ENCODE measurements at regions not wholly inside any gene's neighbourhood (a gene's known extent, or its start where the extent isn't known, plus 50 kb on each side); places are given as distances from the start of the nearest gene placed in this dataset.

DNA sequence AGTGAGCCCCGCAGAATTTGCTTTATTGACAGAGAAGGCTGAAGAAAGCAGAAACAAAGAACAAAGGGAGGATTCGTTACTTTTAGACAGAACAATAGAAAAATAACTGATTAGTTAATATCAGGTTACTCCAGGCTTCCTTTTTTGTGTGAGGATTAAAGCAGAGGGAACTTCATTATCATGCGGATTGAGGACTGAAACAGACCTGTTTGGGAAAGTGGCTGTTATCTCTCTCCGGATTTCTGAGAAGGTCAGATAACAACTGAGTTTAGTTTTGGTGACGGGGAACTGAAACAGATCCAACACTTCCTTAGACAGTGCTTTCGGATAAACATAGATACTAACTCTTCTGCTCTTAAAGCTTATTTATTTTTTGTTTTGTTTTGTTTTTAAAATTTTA lies 246.4 kb upstream of the ZNF507 start:
- no peak for TF ChIP-seq EP300 (IDR thresholded peaks at IDR 0.05; ENCODE audit: borderline replicate concordance)
- no peak for TF ChIP-seq NFIC (IDR thresholded peaks at IDR 0.05)
- TF ChIP-seq, protein P1, sequence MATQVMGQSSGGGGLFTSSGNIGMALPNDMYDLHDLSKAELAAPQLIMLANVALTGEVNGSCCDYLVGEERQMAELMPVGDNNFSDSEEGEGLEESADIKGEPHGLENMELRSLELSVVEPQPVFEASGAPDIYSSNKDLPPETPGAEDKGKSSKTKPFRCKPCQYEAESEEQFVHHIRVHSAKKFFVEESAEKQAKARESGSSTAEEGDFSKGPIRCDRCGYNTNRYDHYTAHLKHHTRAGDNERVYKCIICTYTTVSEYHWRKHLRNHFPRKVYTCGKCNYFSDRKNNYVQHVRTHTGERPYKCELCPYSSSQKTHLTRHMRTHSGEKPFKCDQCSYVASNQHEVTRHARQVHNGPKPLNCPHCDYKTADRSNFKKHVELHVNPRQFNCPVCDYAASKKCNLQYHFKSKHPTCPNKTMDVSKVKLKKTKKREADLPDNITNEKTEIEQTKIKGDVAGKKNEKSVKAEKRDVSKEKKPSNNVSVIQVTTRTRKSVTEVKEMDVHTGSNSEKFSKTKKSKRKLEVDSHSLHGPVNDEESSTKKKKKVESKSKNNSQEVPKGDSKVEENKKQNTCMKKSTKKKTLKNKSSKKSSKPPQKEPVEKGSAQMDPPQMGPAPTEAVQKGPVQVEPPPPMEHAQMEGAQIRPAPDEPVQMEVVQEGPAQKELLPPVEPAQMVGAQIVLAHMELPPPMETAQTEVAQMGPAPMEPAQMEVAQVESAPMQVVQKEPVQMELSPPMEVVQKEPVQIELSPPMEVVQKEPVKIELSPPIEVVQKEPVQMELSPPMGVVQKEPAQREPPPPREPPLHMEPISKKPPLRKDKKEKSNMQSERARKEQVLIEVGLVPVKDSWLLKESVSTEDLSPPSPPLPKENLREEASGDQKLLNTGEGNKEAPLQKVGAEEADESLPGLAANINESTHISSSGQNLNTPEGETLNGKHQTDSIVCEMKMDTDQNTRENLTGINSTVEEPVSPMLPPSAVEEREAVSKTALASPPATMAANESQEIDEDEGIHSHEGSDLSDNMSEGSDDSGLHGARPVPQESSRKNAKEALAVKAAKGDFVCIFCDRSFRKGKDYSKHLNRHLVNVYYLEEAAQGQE (IDR thresholded peaks at IDR 0.05; ENCODE audit: low read depth): no peak
- TF ChIP-seq TCF12 (IDR thresholded peaks at IDR 0.05; ENCODE audit: low read depth): no peak
- TF ChIP-seq, protein P2, sequence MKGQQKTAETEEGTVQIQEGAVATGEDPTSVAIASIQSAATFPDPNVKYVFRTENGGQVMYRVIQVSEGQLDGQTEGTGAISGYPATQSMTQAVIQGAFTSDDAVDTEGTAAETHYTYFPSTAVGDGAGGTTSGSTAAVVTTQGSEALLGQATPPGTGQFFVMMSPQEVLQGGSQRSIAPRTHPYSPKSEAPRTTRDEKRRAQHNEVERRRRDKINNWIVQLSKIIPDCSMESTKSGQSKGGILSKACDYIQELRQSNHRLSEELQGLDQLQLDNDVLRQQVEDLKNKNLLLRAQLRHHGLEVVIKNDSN (IDR thresholded peaks at IDR 0.05): no peak

Measured in Ishikawa (cell line).